ENCODE measurements at regions not wholly inside any gene's neighbourhood (a gene's known extent, or its start where the extent isn't known, plus 50 kb on each side); places are given as distances from the start of the nearest gene placed in this dataset.

DNA sequence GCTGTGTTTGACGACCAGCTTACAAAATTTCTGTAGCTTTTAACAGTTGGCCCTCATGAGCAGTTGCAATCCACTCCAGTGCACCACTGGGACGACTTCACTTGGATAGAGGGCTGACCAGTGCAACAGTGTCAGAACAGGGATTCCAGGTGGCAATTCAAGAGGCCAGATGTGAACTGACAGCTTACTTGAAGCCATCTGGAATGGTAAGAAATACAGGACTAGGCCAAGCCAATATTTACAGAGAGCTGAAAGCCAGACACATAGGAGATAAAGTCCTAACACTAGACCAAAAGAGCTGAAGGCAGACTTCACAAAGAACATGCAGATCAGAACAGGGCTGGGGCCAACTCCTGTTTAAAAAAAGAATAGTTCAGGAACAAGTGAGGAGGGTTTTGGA is 93.5 kb upstream of the NFIA start:
- POLR2A ChIA-PET (ENCODE audit: low non-redundant PET): no interaction called here
- CTCF ChIA-PET: interaction anchor here (0.7 to 0.9 kb wide), 2 partner anchors 10 to 53 kb away, joined by 4 read pairs; no protein-coding TSS in a partner anchor
- H3K27ac ChIP-seq: no peak overlapping the region
- no peak for DNase-seq (ENCODE audit: low spot score)
- TF ChIP-seq, protein P1, sequence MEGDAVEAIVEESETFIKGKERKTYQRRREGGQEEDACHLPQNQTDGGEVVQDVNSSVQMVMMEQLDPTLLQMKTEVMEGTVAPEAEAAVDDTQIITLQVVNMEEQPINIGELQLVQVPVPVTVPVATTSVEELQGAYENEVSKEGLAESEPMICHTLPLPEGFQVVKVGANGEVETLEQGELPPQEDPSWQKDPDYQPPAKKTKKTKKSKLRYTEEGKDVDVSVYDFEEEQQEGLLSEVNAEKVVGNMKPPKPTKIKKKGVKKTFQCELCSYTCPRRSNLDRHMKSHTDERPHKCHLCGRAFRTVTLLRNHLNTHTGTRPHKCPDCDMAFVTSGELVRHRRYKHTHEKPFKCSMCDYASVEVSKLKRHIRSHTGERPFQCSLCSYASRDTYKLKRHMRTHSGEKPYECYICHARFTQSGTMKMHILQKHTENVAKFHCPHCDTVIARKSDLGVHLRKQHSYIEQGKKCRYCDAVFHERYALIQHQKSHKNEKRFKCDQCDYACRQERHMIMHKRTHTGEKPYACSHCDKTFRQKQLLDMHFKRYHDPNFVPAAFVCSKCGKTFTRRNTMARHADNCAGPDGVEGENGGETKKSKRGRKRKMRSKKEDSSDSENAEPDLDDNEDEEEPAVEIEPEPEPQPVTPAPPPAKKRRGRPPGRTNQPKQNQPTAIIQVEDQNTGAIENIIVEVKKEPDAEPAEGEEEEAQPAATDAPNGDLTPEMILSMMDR (conservative IDR thresholded peaks at IDR 0.05; ENCODE audit: low read depth): no peak

DNA sequence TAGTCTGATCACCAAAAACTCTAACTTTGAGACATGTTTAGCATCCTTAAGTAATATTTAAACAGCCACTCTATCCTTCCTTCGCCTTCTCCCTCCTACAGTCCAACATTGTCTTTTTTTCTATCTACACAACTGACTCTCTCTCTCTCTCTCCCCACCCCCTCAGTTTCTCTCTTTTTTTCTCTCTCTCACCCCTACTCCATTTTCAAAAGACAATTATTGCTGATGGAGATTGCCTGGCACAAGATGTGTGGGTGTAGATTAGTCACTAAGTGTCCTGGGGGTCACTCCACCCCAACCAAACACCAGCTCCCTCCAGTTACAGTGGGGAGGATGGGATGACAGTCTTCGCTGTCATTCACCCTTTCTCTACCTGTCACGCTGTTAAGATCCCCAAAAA is 94.5 kb upstream of the NFIA start:
- ChIA-PET CTCF (no interaction called here), POLR2A (ENCODE audit: low non-redundant PET) (no interaction called here)
- no peak for DNase-seq (ENCODE audit: low spot score)
- TF ChIP-seq, protein P1 (conservative IDR thresholded peaks at IDR 0.05; ENCODE audit: low read depth): no peak
- no peak overlapping the region for H3K27ac ChIP-seq

DNA sequence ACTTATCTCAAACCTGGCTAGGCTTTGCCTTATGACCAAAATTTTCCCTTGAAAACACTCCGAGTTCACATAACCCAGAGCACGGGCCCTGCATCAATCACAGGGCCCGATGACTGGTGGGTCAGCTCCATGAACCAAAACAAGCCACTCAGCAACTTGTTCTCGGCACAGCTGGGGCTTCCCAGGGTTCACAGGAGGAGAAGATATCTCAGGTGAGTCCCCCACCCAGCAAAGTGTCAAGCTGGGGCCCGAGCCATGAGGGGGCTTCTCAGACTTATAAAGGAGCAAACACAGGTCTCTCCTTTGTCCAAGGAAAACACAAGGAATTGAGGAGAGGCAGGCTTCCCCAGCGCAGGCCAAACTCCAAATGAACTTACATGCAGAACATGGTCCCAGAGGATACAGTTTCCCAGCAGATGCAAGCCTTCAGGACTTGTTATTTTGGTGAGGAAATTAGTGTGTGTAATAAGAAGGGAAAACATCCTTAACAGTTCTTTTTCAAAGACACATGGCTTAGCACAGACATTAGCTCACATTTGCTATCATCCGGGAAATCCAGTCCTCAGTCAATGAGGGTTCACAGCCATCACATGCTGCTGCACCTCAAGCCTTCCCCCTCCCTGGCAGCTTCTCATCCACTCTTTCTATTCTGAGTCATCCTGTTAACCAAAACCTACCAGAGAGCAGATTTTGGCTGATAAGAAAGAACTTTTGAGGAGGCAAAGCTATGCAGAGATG is 98.1 kb upstream of the NFIA start:
- ChIA-PET POLR2A (ENCODE audit: low non-redundant PET) (no interaction called here), CTCF (no interaction called here)
- no peak overlapping the region for H3K27ac ChIP-seq
- no peak for DNase-seq (ENCODE audit: low spot score)
- TF ChIP-seq, protein P1 (conservative IDR thresholded peaks at IDR 0.05; ENCODE audit: low read depth): no peak

DNA sequence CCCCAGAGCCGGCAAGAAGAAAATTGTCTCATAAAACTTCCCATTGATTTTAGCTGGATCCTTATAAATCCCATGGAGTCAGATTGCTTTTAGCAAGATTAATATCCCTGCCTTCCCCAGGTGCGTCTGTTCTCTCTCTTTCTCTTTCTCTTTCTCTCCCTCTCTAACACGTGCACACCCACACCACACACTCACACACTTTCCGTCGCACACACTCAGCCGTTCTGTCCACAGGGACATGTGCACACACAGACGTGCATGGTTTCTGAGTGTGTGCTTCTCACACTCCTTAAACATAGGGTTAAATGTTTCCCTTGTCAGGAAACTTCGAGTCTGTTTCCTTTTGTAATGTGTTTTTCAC is 98.7 kb upstream of the NFIA start:
- POLR2A ChIA-PET (ENCODE audit: low non-redundant PET): no interaction called here
- CTCF ChIA-PET: interaction anchor here (0.6 kb wide), 1 partner anchor 564 kb away, joined by 3 read pairs; no protein-coding TSS in a partner anchor
- no peak overlapping the region for H3K27ac ChIP-seq
- TF ChIP-seq, protein P1 (conservative IDR thresholded peaks at IDR 0.05; ENCODE audit: low read depth): no peak
- DNase-seq (ENCODE audit: low spot score): no peak

DNA sequence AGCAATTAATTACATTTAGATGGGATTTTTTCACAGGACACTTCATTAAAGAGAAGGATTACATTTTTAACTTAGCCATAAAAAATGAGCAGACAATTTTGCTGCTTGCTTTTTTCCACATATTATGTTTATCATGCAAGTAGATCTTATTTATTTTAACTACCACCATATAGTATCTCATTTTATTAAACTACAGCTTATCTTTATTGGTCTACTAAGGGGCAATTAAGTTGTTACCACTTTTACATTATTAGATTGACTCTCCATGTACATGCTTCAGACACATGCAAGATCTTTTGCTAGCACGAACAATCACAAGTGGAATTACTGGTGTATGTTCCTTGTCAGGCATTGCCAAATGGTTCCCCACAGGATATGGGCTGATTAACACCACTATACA is 99.8 kb upstream of the NFIA start:
- TF ChIP-seq, protein P1 (conservative IDR thresholded peaks at IDR 0.05; ENCODE audit: low read depth): no peak
- CTCF ChIA-PET: interaction anchor here (0.5 to 1.0 kb wide), 2 partner anchors 9 to 1027 kb away, joined by 3 to 4 read pairs; no protein-coding TSS in a partner anchor
- POLR2A ChIA-PET (ENCODE audit: low non-redundant PET): no interaction called here
- no peak for DNase-seq (ENCODE audit: low spot score)
- no peak overlapping the region for H3K27ac ChIP-seq

DNA sequence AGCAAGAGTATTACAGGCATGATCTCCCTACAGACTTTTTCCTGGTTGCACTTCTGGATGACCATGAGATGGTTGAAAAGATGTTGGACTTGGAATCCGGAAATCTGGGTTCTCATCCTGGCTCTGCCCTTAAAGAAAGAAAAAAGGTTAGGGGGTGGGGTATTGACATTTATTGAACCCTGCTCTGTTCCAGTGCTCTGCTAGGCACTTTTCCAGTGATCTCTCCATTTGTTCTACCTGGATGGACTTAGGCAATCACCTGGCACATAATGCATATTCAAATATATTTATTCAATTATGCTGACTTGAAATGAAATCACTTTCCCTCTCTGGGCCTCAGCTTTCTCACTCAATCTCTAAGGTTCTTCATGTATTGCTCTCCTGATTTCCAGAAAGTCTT is 101.0 kb upstream of the NFIA start:
- no peak overlapping the region for H3K27ac ChIP-seq
- POLR2A ChIA-PET (ENCODE audit: low non-redundant PET): no interaction called here
- CTCF ChIA-PET: interaction anchor here (0.6 to 0.8 kb wide), 2 partner anchors 24 to 160 kb away, joined by 3 to 4 read pairs; no protein-coding TSS in a partner anchor
- no peak for DNase-seq (ENCODE audit: low spot score)
- TF ChIP-seq, protein P1 (conservative IDR thresholded peaks at IDR 0.05; ENCODE audit: low read depth): no peak
